Left lung (tissue), 4 donors: ENCODE measurements at regions not wholly inside any gene's neighbourhood (a gene's known extent, or its start where the extent isn't known, plus 50 kb on each side); places are given as distances from the start of the nearest gene placed in this dataset.
A peak's percentile ranks its signal among the peaks of the same experiment; 100 is the strongest.

Source experiments
- ATAC-seq: fragments of 200-7000 bp; cut with Tn5 transposase; one replicate; pipeline ENCODE4 v1.9.1; 2020; ENCODE audit warnings: moderate library complexity
- DNase-seq, 4 donors: peaks; one replicate each; pipeline ENCODE4 v3.0.0-alpha.2; 2013 to 2020
- H3K27ac ChIP-seq, 2 donors: fragments of 200-600 bp; sonication (generic) in 1 of 2; one replicate each; pipeline versions ENCODE4 v1.5.0 to v1.8.0; 2020 to 2021
- H3K27me3 ChIP-seq, 2 donors: fragments of 200-600 bp; sonication (generic) in 1 of 2; one replicate each; pipeline versions ENCODE4 v1.5.0 to v1.8.0; 2020 to 2021
- H3K36me3 ChIP-seq, 2 donors: fragments of 200-600 bp; sonication (generic) in 1 of 2; one replicate each; pipeline versions ENCODE4 v1.5.0 to v1.8.0; 2020 to 2021
- H3K4me1 ChIP-seq, 2 donors: fragments of 200-600 bp; one replicate each; pipeline ENCODE4 v1.8.0; 2021
- H3K4me3 ChIP-seq, 2 donors: fragments of 200-600 bp; sonication (generic) in 1 of 2; one replicate each; pipeline versions ENCODE4 v1.5.0 to v1.8.0; 2020 to 2021; ENCODE audit warnings: mild to moderate bottlenecking in 1 of 2
- H3K9me3 ChIP-seq, 2 donors: fragments of 200-600 bp; sonication (generic) in 1 of 2; one replicate each; pipeline versions ENCODE4 v1.5.0 to v1.8.0; 2020 to 2021
- CTCF ChIP-seq, 2 donors: fragments of 200-600 bp; sonication (generic) in 1 of 2; IDR thresholded peaks; one replicate each; pipeline versions ENCODE4 v1.5.0 to v1.8.0; 2021; ENCODE audit warnings: antibody characterized with exemption in 2 of 2
- intact Hi-C, 2 donors: fragments of 100-400 bp; cut with DNase I; formaldehyde crosslinking; loops; one replicate each; pipeline versions ENCODE4 v1.11.2 to v1.14.2; 2022
- donor health status: DM: no; HTN: yes; CAD: no.
- donor health status: DM: no; HTN: no; CAD: no.

DNA sequence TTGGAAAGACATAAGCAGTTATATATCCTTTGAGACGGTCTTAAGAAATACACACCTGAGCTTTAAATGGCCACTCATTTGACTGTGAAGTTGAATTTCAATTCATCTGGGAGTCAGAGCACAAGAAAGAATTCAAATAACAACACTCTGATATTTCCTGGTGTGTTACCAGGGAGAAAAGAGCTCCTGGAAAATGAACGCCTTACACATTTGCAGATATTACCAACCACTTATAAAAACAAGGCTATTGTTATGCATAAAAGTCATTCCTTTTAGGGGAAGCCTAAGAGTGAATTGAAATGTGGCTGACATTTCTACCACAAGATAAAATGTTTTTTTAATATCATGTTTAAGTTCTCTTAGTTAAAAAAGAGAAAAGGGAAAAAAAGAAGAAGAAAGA lies 229.2 kb upstream of the PLEKHG7 start:
- intact Hi-C loops: no loop called here
- Histone ChIP-seq H3K36me3 (no peaks in the 10 kb centered on the region), H3K4me1 (no peaks in the 10 kb centered on the region), H3K4me3 (no peak overlapping the region), H3K27me3 (no peaks in the 10 kb centered on the region), H3K9me3 (no peaks in the 10 kb centered on the region), H3K27ac (no peak overlapping the region)
- no peak for TF ChIP-seq CTCF (IDR thresholded peaks at IDR 0.05)
- no peak for DNase-seq
- ATAC-seq: no peak

- Histone ChIP-seq H3K4me1 (no peaks in the 10 kb centered on the region), H3K9me3 (no peaks in the 10 kb centered on the region), H3K4me3 (no peak overlapping the region), H3K27ac (no peak overlapping the region), H3K36me3 (no peaks in the 10 kb centered on the region), H3K27me3 (no peaks in the 10 kb centered on the region)
- no peak for TF ChIP-seq CTCF (IDR thresholded peaks at IDR 0.05)
- intact Hi-C loops: no loop called here
- ATAC-seq: no peak
- DNase-seq: no peak
Observed at GRCh38 chr12:92472201-92472600, 230.6 kb upstream of the PLEKHG7 start.

- Histone ChIP-seq H3K36me3 (no peaks in the 10 kb centered on the region), H3K4me1 (no peaks in the 10 kb centered on the region), H3K27ac (no peak overlapping the region), H3K9me3 (no peaks in the 10 kb centered on the region), H3K27me3 (no peaks in the 10 kb centered on the region), H3K4me3 (no peak overlapping the region)
- intact Hi-C loops: no loop called here
- DNase-seq (no peak), ATAC-seq (no peak)
- TF ChIP-seq CTCF (IDR thresholded peaks at IDR 0.05): no peak
Observed at GRCh38 chr12:92471551-92471950, 231.2 kb upstream of the PLEKHG7 start.

GRCh38 chr12:92470608-92471021 lies 232.2 kb upstream of the PLEKHG7 start:
- no peak for DNase-seq
- no peak for ATAC-seq
- Histone ChIP-seq H3K36me3 (no peaks in the 10 kb centered on the region), H3K27ac (no peak overlapping the region), H3K4me3 (no peak overlapping the region), H3K4me1 (no peaks in the 10 kb centered on the region), H3K27me3 (no peaks in the 10 kb centered on the region), H3K9me3 (no peaks in the 10 kb centered on the region)
- intact Hi-C loops: no loop called here
- no peak for TF ChIP-seq CTCF (IDR thresholded peaks at IDR 0.05)

DNA sequence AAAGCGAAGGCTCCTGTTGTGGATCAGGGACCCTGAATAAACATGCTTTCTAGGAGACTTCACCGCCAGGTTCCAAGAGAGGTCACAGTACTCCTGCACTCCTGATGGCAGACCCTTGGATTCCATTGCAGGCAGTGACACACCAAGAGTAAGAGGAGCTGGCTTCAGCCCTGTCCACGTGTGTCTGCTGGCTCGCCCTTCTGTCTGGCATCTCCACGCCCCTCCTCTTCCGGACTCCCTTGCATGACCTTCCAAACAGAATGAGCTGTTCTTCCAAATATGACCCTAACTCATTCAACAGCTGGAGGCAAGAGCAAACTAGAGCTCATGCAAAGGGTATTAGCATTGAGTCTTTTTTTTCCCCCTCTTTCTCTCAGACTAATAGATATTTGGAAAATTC lies 233.0 kb upstream of the PLEKHG7 start:
- no peaks in the 10 kb centered on the region for H3K4me1 ChIP-seq
- H3K27me3 ChIP-seq: no peaks in the 10 kb centered on the region
- no peak overlapping the region for H3K4me3 ChIP-seq
- TF ChIP-seq CTCF (IDR thresholded peaks at IDR 0.05): no peak
- H3K27ac ChIP-seq: no peak overlapping the region
- intact Hi-C loops: no loop called here
- no peaks in the 10 kb centered on the region for H3K9me3 ChIP-seq
- DNase-seq (peak in 1 of 4 donors; percentile 17), ATAC-seq (no peak)
- H3K36me3 ChIP-seq: no peaks in the 10 kb centered on the region
